Cardiac septum (tissue), 1 donor: ENCODE measurements at regions not wholly inside any gene's neighbourhood (a gene's known extent, or its start where the extent isn't known, plus 50 kb on each side); places are given as distances from the start of the nearest gene placed in this dataset.
"Not testable (repeated sequence)": the region's sequence is repeated elsewhere in the genome, so short reads cannot be mapped to it uniquely, and the experiment has no call there.

ENCODE experiments used
- DNase-seq: peaks from one replicate; pipeline ENCODE4 v3.0.0-alpha.2; 2020; ENCODE audit warnings: low spot score
- intact Hi-C: fragments of 100-400 bp; cut with DNase I; formaldehyde crosslinking; loops from one replicate; pipeline ENCODE4 v1.14.0; 2022
- donor health status: DM: no; HTN: no; CAD: no.

DNA sequence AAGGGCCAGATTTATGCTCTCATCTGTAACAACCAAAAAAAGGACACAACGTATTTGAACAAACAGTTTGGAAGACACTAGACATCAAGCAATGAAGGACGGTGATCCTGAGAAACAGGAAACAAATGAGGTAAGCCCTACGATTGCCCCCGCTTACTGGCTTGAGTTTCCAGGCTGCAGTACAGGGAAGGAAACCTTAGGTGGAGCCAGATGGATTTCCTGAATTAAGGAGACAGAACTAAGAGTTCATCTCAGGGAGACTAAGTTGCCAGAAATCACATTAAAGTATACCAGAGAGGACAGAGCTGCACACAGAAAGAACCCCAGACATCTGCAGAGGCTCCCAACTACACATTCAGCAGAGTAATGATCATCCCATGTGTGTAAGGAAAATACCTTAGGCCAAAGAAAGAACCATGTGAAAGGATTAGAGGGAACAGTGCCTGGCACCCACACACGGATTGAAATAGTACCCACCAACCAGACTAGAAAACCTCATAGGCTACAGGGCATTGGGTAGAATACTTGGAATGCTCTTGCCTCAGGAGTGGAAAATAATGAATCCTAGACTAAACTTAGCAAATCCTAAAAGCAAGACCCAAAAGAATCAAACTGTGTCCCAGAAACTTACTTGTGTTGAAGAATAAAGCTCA, 99.3 kb upstream of the NIPBL start:
- no peak for DNase-seq
- intact Hi-C loops: no loop called here

- no peak for DNase-seq
- intact Hi-C loops: no loop called here
These were observed 98.2 kb upstream of the NIPBL start for GRCh38 chr5:36778336-36778735.

GRCh38 chr5:36782612-36783011, 94.0 kb upstream of the NIPBL start:
- intact Hi-C loops, DNase-seq: not testable (repeated sequence)

DNA sequence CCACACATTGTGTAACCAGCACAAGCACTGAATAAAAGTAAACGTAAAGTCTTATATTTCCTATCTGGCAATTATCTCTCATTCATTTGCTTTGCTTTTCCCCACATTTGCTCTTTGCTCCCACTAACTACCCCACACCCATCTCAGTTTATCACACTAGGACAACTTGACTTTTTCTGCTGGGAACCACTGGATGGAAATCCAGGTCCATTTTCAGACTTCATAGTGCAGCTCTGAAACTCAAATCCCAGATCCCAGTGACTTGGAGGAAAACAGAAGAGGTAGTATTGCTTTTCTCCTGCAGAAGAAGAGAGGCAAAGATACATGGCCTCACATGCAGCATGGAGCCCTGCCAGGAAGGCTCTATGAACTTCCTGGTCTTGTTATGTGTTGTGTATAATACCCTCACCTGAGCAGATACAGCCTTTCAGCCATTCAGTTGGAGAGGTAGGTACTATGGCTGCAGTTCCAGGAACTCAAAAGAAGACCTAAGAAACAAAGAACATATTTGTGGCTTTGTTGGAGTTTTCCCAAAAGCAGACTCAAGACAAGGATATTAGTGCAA, 90.0 kb upstream of the NIPBL start:
- intact Hi-C loops: no loop called here

DNA sequence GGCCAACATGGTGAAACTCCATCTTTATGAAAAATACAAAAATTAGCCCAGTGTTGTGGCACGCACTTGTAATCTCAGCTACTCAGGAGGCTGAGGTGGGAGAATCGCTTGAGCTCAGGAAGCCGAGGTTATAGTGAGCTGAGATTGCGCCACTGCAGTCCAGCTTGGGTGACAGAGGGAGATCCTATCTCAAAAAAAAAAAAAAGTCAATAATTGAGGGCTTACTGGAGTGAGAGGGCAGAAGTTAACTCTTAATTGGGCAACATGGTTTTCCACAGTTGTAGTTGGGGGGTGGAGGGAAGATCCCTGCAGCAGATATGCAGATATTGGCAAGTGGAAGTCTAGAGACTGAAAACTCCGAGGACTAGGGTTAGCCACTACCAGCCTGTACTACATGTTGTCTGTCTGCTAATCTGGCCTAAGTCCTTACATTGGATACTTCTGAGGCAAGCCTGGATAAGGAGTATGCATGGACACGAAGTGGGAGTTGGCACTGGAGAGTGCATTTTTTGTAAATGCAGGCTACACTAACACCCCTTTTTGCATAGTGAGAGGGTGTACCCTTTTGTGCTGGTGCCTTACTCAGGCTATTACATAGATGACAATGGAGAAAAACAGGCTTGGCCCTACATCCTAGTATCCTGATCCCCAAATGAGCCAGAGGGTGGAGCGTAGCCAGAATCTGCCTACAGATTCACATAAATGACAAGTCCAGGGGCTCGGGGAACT, 89.0 kb upstream of the NIPBL start:
- no peak for DNase-seq
- intact Hi-C loops: no loop called here

More for the DNA sequence above, 90.0 kb upstream of the NIPBL start:
- DNase-seq: no peak

DNA sequence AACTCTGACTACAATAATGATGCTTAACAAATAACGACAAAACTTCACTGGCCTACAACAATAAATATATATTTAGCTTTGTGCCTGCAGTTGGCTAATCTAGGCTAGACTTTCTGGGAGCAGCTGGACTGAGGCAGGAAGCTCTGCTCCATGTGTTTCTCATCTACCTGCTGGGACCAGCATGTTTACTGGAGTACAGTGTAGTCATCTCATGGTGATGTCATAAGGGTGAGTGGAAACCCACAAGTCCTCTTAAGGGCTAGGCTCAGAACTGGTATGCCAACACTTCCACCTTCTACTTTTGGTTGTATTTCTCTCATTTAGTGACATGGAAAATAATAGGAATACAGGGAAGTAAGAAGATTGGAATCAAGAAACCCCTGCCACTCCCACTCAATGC, 85.7 kb upstream of the NIPBL start:
- intact Hi-C loops: no loop called here
- no peak for DNase-seq

DNA sequence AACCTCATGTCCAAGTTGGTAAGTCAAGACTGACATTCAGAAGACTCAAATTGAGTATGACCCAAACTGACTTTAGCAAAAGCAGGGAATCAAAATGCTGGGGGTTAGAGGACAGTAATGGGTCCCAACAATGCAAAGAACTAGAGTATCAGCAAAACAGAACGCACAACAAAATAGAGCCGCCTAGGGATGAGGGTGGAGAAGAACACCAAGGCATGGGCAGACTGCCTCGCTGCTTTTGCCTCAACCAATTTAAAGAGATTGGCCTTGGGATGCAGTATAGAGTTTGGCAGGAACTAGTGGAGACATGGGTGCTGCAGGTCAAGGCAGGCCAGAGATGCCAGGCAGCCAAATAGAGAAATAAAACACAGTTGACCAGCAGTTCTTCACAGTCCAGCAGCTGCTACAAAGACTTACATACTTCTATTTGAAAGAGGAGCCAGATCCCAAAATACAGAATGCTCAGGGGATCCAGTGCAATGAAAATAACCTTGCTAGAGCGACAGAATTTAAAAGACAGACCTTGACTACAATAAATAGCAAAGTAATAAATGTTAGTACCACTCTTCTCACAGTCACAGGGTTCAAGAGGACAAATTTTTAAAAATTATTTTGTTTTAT, 83.9 kb upstream of the NIPBL start:
- intact Hi-C loops: no loop called here

GRCh38 chr5:36795366-36795765, 81.2 kb upstream of the NIPBL start:
- intact Hi-C loops: no loop called here

More for the DNA sequence above, 83.9 kb upstream of the NIPBL start:
- no peak for DNase-seq

GRCh38 chr5:36796155-36796554, 80.4 kb upstream of the NIPBL start:
- DNase-seq: no peak
- intact Hi-C loops: no loop called here

More at GRCh38 chr5:36795366-36795765, 81.2 kb upstream of the NIPBL start:
- no peak for DNase-seq

- DNase-seq: no peak
- intact Hi-C loops: no loop called here
These were observed 75.0 kb upstream of the NIPBL start for GRCh38 chr5:36801523-36801922.

DNA sequence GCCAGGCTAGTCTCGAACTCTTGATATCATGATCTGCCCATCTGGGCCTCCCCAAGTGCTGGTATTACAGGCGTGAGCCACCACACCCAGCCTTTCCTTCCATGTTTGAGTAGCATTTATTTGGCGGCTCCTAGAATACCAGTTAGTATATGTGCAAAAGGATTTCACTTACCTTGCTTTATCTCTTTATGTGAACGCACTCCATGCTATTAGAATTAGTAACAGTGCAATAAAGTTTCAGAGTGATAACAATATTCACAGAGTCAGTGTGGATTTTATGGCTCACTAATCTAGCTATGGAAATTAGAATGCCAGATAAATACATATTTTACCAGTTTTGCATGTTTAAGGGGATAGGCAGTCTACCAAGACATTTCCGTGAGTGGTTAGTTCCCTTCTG, 74.4 kb upstream of the NIPBL start:
- DNase-seq: no peak
- intact Hi-C loops: no loop called here

- intact Hi-C loops, DNase-seq: not testable (repeated sequence)
These were observed 63.3 kb upstream of the NIPBL start for GRCh38 chr5:36813249-36813648.

- intact Hi-C loops: no loop called here
- DNase-seq: no peak
These were observed 60.7 kb upstream of the NIPBL start for GRCh38 chr5:36815871-36816270.

GRCh38 chr5:36820900-36821299, 55.7 kb upstream of the NIPBL start:
- intact Hi-C loops: no loop called here
- DNase-seq: no peak

- intact Hi-C loops: no loop called here
- DNase-seq: no peak
These were observed 49.9 kb upstream of the NIPBL start for GRCh38 chr5:36826694-36827093.
